KG1 (cell line): ENCODE measurements at regions not wholly inside any gene's neighbourhood (a gene's known extent, or its start where the extent isn't known, plus 50 kb on each side); places are given as distances from the start of the nearest gene placed in this dataset.
"Not testable (repeated sequence)": the region's sequence is repeated elsewhere in the genome, so short reads cannot be mapped to it uniquely, and the experiment has no call there.

Experiments used
- DNase-seq: peaks from one replicate; lab custom pipeline; 2025; lab: John Stamatoyannopoulos, UW

DNA sequence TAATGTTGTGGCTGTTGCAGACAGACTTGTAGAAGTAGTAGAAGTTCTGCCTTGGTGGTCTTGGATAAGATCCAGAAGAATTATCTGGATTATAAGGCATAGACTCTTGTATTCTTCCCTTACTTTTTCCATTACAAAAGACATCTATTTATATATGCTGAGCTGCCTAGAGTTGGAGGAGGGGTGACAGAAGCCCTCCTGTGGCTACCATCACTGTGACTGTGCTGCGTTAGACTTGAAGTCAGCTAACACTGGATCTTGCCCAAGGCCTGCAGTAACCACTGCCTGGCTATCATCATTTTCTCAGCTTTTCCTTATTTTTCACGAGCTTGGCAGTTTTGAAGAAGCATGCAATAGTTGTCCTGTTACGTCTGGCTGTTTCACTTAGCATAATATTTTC, 684.8 kb upstream of the BCHE start:
- DNase-seq = no peak

GRCh38 chr3:166519443-166519842, 682.2 kb upstream of the BCHE start:
- DNase-seq = no peak

DNA sequence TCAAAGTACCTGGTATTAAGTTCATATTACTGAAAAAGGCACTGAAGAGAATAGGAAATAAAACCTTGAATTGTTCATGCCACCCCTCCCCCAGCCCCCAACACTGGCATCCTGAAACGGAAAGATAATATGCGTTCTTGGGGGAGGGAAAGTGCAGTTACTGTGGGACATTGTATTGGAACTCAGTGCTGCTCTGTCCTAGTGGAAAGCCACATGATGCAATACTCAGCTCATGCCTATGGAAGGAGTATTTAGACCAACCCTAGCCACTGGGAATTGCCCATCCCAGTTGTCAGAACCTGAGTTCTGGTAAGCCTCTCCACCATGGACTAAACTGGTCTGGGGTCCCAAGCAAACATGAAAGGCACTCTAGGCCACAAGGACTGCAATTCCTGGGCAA, 680.8 kb upstream of the BCHE start:
- no peak for DNase-seq

GRCh38 chr3:166510382-166510781, 673.2 kb upstream of the BCHE start:
- no peak for DNase-seq

DNA sequence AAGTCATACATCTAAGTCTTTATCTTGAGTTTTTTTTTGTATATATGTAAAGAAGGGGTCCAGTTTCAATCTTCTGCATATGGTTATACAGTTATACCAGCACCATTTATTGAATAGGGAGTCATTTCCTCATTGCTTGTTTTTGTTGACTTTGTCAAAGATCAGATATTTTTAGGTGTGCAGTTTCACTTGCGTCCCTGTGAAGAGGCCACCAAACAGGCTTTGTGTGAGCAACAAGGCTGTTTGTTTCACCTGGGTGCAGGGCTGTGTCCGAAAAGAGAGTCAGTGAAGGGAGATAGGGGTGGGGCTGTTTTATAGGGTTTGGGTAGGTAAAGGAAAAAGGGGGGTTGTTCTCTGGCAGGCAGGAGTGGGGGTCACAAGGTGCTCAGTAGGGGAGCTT, 663.2 kb upstream of the BCHE start:
- not testable (repeated sequence) for DNase-seq

GRCh38 chr3:166499636-166500035, 662.4 kb upstream of the BCHE start:
- DNase-seq = no peak

- no peak for DNase-seq
These were observed 661.2 kb upstream of the BCHE start for GRCh38 chr3:166498446-166498845.

- no peak for DNase-seq
These were observed 652.6 kb upstream of the BCHE start for GRCh38 chr3:166489826-166490225.

DNA sequence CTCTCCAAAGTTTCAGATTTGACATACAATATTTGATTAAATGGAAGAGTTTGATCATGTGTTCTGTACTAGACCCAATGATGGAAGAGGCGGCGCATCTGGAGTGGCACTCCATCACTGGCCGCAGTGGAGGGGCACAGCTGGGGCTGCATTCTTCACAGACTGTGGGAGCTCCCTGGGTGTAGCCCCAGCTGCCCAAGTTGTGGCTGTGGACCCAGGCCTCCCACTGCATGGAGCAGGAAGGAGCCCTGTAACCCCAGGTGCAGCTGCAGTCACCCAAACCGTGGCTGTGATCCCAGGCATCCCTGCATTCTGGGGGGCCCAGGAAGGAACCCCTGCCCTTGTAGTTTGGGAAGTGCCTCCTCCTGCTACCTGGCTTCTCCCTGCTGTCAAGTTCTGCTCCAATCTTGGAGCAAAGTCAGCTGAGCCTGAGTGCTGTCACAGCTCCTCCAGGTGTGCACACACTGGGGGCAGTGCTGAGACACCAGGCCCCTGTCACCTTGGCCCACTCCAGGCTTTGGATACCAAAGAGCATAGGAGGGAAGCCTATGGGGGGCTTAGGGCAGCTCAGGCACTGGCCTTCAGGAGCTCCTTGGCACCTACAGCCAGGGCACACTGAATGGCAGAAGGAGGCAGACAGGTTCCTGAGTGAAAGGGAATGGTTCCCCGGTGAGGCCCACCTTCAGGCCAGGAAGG, 651.9 kb upstream of the BCHE start:
- no peak for DNase-seq

DNA sequence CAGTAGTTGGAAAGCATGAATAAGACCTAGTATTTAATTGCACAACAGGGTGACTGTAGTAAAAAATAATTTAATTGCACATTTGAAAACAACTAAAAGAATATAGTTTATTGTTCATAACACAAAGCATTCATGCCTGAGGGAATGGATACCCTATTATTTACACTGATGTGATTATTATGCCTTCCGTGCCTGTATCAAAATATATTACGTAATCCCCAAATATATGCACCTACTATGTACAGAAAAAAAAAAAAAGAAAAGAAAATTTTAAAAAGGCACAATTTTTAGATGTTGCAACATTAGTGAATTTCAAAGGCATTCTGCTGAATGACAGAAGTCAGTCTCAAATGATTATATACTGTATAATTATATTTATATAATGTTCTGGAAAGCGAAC, 647.2 kb upstream of the BCHE start:
- DNase-seq = no peak

DNA sequence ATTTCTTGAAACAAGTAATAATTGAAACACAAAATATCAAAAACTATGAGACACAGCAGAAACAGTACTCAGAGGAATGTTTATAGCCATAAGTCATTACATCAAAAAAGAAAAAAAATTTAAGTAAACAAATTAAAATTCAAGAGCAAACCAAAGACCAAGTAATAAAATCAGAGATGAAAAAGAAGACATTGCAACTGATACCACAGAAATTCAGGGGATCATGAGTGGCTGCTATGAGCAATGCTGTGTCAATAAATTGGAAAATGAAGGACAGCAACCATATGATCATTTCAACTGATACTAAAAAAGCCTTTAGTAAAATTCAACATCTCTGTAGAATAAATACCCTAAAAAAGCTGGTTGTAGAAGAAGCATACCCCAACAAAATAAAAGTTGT, 644.1 kb upstream of the BCHE start:
- DNase-seq = no peak

DNA sequence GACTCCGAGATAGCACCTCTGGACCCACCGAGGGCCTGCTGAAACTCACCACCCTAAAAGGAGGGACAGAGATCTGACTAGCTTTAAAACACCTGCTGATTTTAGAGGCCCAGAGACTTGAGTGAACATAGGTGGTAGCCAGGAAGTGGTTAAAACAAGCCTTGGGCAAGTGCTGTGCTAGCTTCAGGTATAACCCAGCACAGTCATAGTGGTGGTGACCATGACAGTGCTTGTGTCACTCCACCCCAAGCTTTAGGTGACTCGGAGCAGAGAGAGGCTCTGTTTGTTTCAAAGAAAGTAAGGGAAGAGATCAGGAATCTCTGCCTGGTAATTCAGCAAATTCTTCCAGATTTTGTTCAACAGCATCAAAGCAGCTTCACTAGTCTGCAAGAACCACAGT, 641.1 kb upstream of the BCHE start:
- no peak for DNase-seq

DNA sequence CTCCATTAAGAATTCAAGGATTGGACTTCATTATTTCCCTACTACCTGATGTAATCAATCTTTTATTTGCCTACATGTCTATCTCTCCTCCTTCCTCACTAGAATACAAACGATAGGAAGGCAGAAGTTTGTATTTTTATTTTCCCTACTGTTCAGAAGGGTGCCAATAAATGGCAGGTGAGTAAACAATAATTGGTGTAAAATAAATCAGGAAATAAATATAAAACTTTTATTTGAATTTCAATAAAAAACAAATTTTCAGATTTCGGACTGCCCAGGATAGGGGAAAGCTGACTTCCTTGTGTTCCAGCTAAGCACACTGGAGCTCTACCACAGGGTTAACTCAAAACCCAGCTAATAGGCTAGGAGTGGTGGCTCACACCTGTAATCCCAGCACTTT, 636.3 kb upstream of the BCHE start:
- no peak for DNase-seq

GRCh38 chr3:166472015-166472414, 634.8 kb upstream of the BCHE start:
- no peak for DNase-seq

DNA sequence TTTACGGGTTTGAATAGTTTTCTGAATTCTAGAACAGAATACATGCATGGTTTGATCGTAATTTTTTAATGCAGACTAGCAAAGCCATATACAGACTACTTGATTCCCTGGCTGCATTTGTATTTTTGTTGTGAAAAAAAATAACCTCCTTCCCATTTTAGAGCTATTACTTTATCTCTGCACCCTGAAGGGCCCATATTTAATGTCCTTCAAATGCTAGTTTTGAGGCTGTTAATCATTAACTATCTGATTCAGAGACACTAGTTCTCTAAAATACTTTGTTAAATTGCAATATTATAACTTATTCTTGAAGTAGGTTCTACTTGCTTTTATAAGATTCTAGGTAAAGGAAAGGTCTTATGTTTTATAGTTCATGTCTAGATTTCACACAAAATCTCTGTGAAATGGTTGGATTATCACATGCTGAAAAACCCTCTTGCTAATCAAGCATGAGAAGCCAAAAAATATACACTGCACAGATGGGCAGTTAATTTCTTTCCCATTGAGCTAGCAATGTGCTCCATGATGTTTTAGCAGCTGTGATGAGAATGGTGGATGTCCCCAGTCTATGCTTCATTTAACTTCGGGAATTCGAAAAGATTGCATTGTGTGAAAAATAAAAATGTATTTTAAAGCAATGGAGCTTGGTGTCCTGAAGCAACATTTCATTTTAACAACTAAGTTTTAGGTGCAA, 634.0 kb upstream of the BCHE start:
- DNase-seq = no peak

- DNase-seq = no peak
These were observed 625.8 kb upstream of the BCHE start for GRCh38 chr3:166462891-166463470.

DNA sequence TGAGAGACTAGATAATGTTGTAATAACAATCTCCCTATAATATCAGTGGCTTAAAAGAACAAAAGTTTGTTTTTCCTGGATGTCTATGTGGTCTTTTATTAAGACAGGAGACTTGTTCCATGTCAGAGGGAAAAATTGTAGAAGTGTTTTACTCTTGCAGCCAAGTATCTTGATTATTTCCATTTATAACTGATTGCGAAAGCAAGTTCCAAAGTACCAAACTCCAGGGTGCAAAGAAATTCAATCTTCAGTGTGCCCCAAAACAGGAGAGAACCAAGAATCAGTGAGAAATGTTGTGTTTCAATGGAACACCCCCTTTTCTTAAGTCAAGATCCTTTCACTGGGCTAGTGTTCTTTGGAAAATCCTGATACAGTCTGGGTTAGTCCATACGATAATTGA, 624.4 kb upstream of the BCHE start:
- no peak for DNase-seq

GRCh38 chr3:166457382-166457781, 620.2 kb upstream of the BCHE start:
- no peak for DNase-seq

- no peak for DNase-seq
These were observed 619.1 kb upstream of the BCHE start for GRCh38 chr3:166456286-166456685.

- no peak for DNase-seq
These were observed 618.5 kb upstream of the BCHE start for GRCh38 chr3:166455744-166456143.

DNA sequence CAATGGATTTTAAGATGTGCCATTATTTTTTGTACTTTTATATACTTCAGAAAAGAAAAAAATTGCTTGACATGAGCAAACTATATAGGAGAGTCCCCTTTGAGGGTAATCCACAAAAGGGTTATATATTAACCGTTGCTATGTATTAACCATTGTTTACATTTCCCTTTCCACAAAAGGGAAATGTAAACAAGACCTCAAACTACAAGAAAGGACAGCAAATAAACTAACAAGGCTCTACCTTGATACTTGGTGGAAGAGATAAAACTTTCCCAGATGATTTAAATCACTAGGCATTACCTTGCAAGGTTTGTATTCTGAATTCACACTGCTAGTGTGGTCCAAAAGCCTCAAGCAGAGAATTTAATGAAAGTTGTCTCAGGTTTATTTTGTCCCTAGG, 616.3 kb upstream of the BCHE start:
- no peak for DNase-seq

GRCh38 chr3:166451997-166452396, 614.8 kb upstream of the BCHE start:
- no peak for DNase-seq

GRCh38 chr3:166447513-166447912, 610.3 kb upstream of the BCHE start:
- no peak for DNase-seq

DNA sequence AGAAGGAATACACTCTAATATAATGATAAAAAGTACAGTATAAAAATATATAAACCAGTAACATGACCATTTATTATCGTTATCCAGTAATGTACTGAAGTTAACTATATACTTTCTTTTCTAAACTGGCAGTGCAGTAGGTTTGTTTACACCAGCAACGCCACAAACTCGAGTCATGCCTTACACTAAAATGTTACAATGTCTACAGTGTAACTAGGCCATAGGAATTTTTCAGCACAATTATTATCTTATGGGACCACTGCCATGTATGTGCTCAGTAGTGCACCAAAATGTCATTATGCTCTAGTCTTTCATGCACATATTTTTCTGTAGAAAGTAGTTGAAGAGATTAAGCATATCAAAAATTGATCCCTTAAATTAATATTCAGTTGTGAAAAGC, 609.8 kb upstream of the BCHE start:
- DNase-seq = no peak
